WTC11 (cell line): ENCODE measurements at regions not wholly inside any gene's neighbourhood (a gene's known extent, or its start where the extent isn't known, plus 50 kb on each side); places are given as distances from the start of the nearest gene placed in this dataset.

ENCODE experiments used
- ATAC-seq: fragments of 200-7000 bp; cut with Tn5 transposase; 2 replicates; pipeline ENCODE4 v1.10.0; 2021; ENCODE audit warnings: mild to moderate bottlenecking, moderate library complexity
- CTCF ChIA-PET: fragments of 300-600 bp; sonication (Branson Sonifier 250); formaldehyde crosslinking; loops from one replicate; lab custom pipeline; 2021; ENCODE audit warnings: antibody characterized with exemption; lab: Charles Lee
- POLR2A ChIA-PET: fragments of 350-600 bp; sonication (Branson Sonifier 250); formaldehyde crosslinking; loops from one replicate; lab custom pipeline; 2021; ENCODE audit warnings: antibody characterized with exemption; lab: Charles Lee
- DNase-seq: peaks from one replicate; pipeline ENCODE4 v3.0.0; 2021; ENCODE audit warnings: low spot score
- H3K27ac Mint-ChIP-seq: 2 replicates; pipeline ENCODE4 v1.8.0; 2021; ENCODE audit warnings: mixed read lengths
- H3K27me3 Mint-ChIP-seq: 2 replicates; pipeline ENCODE4 v1.8.0; 2021; ENCODE audit warnings: low read depth, mild to moderate bottlenecking, moderate library complexity, mixed read lengths
- H3K36me3 Mint-ChIP-seq: 2 replicates; pipeline ENCODE4 v1.8.0; 2021; ENCODE audit warnings: mixed read lengths
- H3K4me1 Mint-ChIP-seq: 2 replicates; pipeline ENCODE4 v1.8.0; 2022; ENCODE audit warnings: mixed read lengths
- H3K4me3 Mint-ChIP-seq: 2 replicates; pipeline ENCODE4 v1.8.0; 2021; ENCODE audit warnings: mild to moderate bottlenecking, moderate library complexity, mixed read lengths
- H3K9me3 Mint-ChIP-seq: 2 replicates; pipeline ENCODE4 v1.8.0; 2021; ENCODE audit warnings: mixed read lengths
- ATF1 ChIP-seq: sonication (generic); formaldehyde crosslinking; IDR thresholded peaks from 2 replicates; pipeline ENCODE4 v1.8.1; 2023; ENCODE audit warnings: mild to moderate bottlenecking, moderate library complexity, missing genetic modification reagents
- CREM ChIP-seq: sonication (generic); formaldehyde crosslinking; IDR thresholded peaks from 2 replicates; pipeline ENCODE4 v1.8.1; 2022; ENCODE audit warnings: mild to moderate bottlenecking, missing genetic modification reagents, moderate library complexity
- FOXK1 ChIP-seq: sonication (generic); formaldehyde crosslinking; IDR thresholded peaks from 2 replicates; pipeline ENCODE4 v1.8.0; 2022; ENCODE audit warnings: mild to moderate bottlenecking, moderate library complexity, missing genetic modification reagents
- GTF2I ChIP-seq: fragments of 250-450 bp; sonication (Bioruptor Pico); conservative IDR thresholded peaks from 2 replicates; pipeline ENCODE4 v1.4.0; 2021; ENCODE audit warnings: mild to moderate bottlenecking
- MXD4 ChIP-seq: fragments of 250-450 bp; sonication (Bioruptor Pico); IDR thresholded peaks from 2 replicates; pipeline ENCODE4 v1.8.0; 2021; ENCODE audit warnings: mild to moderate bottlenecking, moderate library complexity, borderline replicate concordance
- NFYB ChIP-seq: sonication (generic); formaldehyde crosslinking; conservative IDR thresholded peaks from 2 replicates; pipeline ENCODE4 v1.8.0; 2022; ENCODE audit warnings: low read depth, missing genetic modification reagents
- PREB ChIP-seq: sonication (generic); formaldehyde crosslinking; IDR thresholded peaks from 2 replicates; pipeline ENCODE4 v1.8.1; 2022; ENCODE audit warnings: mild to moderate bottlenecking, missing genetic modification reagents, moderate library complexity, borderline replicate concordance
- TCF7 ChIP-seq: sonication (generic); formaldehyde crosslinking; IDR thresholded peaks from 2 replicates; pipeline ENCODE4 v1.8.0; 2022; ENCODE audit warnings: mild to moderate bottlenecking, low read depth, missing genetic modification reagents, moderate library complexity
- ZBTB21 ChIP-seq: sonication (generic); formaldehyde crosslinking; IDR thresholded peaks from 2 replicates; pipeline ENCODE4 v1.8.1; 2023; ENCODE audit warnings: mild to moderate bottlenecking, missing genetic modification reagents, borderline replicate concordance
- ZNF219 ChIP-seq: sonication (generic); formaldehyde crosslinking; IDR thresholded peaks from 2 replicates; pipeline ENCODE4 v1.8.0; 2023; ENCODE audit warnings: missing genetic modification reagents, mild to moderate bottlenecking, borderline replicate concordance
- ZNF263 ChIP-seq: sonication (generic); formaldehyde crosslinking; IDR thresholded peaks from 2 replicates; pipeline ENCODE4 v1.8.1; 2022; ENCODE audit warnings: low read depth, mild to moderate bottlenecking, moderate library complexity, missing genetic modification reagents
- ZNF281 ChIP-seq: sonication (generic); formaldehyde crosslinking; IDR thresholded peaks from 2 replicates; pipeline ENCODE4 v1.8.0; 2023; ENCODE audit warnings: mild to moderate bottlenecking, missing genetic modification reagents
- ZNF416 ChIP-seq: fragments of 250-450 bp; sonication (Bioruptor Pico); IDR thresholded peaks from 2 replicates; pipeline ENCODE4 v1.9.0; 2021; ENCODE audit warnings: mild to moderate bottlenecking, inconsistent platforms
- ZNF671 ChIP-seq: fragments of 250-450 bp; sonication (Bioruptor Pico); IDR thresholded peaks from 2 replicates; pipeline ENCODE4 v1.8.0; 2021; ENCODE audit warnings: mild to moderate bottlenecking
- ZSCAN18 ChIP-seq: fragments of 250-450 bp; sonication (Bioruptor Pico); IDR thresholded peaks from 2 replicates; pipeline ENCODE4 v2.1.2; 2022; ENCODE audit warnings: mild to moderate bottlenecking, moderate library complexity
- TF ChIP-seq, protein P1 (sequence below): sonication (generic); formaldehyde crosslinking; IDR thresholded peaks from 2 replicates; pipeline ENCODE4 v1.8.1; 2022; ENCODE audit warnings: low read depth, mild to moderate bottlenecking, moderate library complexity, missing genetic modification reagents, borderline replicate concordance
- TF ChIP-seq, protein P2 (sequence below): fragments of 250-450 bp; sonication (Bioruptor Pico); conservative IDR thresholded peaks from 2 replicates; pipeline ENCODE4 v1.9.0; 2021; ENCODE audit warnings: mild to moderate bottlenecking
- TF ChIP-seq, protein P3 (sequence below): sonication (generic); formaldehyde crosslinking; IDR thresholded peaks from 2 replicates; pipeline ENCODE4 v1.8.0; 2023; ENCODE audit warnings: missing genetic modification reagents
- TF ChIP-seq, protein P4 (sequence below): fragments of 200-600 bp; IDR thresholded peaks from 2 replicates; pipeline ENCODE4 v1.8.0; 2022; ENCODE audit warnings: antibody characterized with exemption
- TF ChIP-seq, protein P5 (sequence below): sonication (generic); formaldehyde crosslinking; IDR thresholded peaks from 2 replicates; pipeline ENCODE4 v1.8.1; 2023; ENCODE audit warnings: mild to moderate bottlenecking, missing genetic modification reagents

DNA sequence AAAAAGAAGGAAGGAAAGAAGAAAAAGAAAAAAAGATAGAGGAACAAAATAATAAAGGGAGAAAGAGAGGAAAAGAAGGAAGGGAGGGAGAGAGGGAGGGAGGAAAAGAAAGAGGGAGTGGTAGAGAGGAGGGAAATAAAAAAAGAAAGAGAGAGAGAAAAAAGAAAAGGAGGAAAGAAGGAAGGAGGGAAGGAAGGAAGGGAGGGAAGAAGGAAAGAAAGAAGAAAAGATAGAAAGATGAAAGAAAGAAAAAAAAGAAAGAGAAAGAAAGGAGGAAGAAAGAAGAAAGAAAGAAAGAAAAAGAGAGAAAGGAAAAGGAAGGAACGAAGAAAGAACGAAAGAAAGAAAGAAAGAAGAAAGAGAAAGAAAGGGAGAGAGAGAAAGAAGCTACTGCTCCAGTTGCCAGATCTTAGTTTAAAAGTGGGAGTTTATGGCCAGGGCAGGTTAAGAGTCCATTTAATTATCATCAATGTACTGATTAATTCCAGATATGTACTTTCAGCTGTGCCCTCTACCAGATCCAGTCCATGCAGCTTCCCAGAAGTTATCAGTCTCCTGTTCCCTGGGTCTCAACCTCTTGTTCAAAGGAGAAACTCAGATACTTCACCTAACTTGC, 1378.5 kb upstream of the NUDT12 start:
- DNase-seq (no peak), ATAC-seq (no peak)
- POLR2A ChIA-PET = no interaction called here
- Mint-ChIP-seq H3K27ac (no peak overlapping the region), H3K4me3 (no peak overlapping the region), H3K36me3 (no peaks in the 10 kb centered on the region), H3K4me1 (no peaks in the 10 kb centered on the region), H3K9me3 (no peaks in the 10 kb centered on the region), H3K27me3 (no peaks in the 10 kb centered on the region)
- CTCF ChIA-PET = no interaction called here
- TF ChIP-seq, protein P1, sequence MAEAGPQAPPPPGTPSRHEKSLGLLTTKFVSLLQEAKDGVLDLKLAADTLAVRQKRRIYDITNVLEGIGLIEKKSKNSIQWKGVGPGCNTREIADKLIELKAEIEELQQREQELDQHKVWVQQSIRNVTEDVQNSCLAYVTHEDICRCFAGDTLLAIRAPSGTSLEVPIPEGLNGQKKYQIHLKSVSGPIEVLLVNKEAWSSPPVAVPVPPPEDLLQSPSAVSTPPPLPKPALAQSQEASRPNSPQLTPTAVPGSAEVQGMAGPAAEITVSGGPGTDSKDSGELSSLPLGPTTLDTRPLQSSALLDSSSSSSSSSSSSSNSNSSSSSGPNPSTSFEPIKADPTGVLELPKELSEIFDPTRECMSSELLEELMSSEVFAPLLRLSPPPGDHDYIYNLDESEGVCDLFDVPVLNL (CRISPR knock-in tag) = no peak
- TF ChIP-seq TCF7 (CRISPR knock-in tag) = no peak
- no peak for TF ChIP-seq ZBTB21 (CRISPR knock-in tag)
- TF ChIP-seq, protein P2, sequence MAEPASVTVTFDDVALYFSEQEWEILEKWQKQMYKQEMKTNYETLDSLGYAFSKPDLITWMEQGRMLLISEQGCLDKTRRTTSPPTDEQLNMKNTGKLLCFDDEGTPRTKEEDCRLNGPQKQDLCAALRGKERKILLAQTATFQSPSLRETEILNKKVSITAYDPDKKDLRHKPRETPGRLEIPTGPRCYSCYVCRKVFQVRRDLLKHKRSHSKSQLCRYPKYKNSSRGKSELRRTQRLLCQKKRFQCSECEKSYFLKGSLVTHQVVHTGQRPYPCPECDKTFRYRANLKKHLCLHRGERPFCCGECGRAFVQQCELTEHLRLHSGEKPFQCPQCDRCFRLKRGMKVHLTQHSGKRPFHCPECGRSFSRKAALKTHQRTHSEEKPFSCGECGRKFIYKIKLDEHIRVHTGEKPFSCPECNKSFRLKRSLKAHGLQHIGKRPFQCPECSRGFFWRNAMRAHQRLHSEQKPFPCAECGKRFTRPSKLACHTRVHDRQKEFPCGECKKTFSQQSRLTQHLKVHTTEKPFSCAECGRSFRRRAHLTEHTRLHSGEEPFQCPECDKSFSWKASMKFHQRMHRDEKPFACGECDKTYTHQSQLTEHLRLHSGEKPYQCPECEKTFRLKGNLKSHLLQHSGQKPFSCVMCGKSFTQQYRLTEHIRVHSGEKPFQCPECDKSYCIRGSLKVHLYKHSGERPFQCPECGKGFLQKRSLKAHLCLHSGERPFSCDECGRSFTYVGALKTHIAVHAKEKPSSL (CRISPR knock-in tag) = no peak
- TF ChIP-seq, protein P3, sequence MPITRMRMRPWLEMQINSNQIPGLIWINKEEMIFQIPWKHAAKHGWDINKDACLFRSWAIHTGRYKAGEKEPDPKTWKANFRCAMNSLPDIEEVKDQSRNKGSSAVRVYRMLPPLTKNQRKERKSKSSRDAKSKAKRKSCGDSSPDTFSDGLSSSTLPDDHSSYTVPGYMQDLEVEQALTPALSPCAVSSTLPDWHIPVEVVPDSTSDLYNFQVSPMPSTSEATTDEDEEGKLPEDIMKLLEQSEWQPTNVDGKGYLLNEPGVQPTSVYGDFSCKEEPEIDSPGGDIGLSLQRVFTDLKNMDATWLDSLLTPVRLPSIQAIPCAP (CRISPR knock-in tag) = no peak
- TF ChIP-seq ZSCAN18 (CRISPR knock-in tag) = no peak
- TF ChIP-seq ZNF263 (CRISPR knock-in tag) = no peak
- no peak for TF ChIP-seq CREM
- no peak for TF ChIP-seq ZNF219 (CRISPR knock-in tag)
- TF ChIP-seq NFYB (CRISPR knock-in tag) = no peak

GRCh38 chr5:104937598-104937997, 1375.0 kb upstream of the NUDT12 start:
- Mint-ChIP-seq H3K4me3 (no peak overlapping the region), H3K4me1 (no peaks in the 10 kb centered on the region), H3K36me3 (no peaks in the 10 kb centered on the region), H3K9me3 (no peaks in the 10 kb centered on the region), H3K27ac (no peak overlapping the region), H3K27me3 (no peaks in the 10 kb centered on the region)
- ATAC-seq (no peak), DNase-seq (no peak)
- POLR2A ChIA-PET = no interaction called here
- CTCF ChIA-PET = no interaction called here
- TF ChIP-seq ATF1 (CRISPR knock-in tag) (no peak), GTF2I (no peak), ZNF281 (no peak), PREB (no peak), ZNF416 (CRISPR knock-in tag) (no peak), FOXK1 (no peak), MXD4 (no peak), ZNF671 (no peak), ZBTB21 (CRISPR knock-in tag) (no peak)
- TF ChIP-seq, protein P4, sequence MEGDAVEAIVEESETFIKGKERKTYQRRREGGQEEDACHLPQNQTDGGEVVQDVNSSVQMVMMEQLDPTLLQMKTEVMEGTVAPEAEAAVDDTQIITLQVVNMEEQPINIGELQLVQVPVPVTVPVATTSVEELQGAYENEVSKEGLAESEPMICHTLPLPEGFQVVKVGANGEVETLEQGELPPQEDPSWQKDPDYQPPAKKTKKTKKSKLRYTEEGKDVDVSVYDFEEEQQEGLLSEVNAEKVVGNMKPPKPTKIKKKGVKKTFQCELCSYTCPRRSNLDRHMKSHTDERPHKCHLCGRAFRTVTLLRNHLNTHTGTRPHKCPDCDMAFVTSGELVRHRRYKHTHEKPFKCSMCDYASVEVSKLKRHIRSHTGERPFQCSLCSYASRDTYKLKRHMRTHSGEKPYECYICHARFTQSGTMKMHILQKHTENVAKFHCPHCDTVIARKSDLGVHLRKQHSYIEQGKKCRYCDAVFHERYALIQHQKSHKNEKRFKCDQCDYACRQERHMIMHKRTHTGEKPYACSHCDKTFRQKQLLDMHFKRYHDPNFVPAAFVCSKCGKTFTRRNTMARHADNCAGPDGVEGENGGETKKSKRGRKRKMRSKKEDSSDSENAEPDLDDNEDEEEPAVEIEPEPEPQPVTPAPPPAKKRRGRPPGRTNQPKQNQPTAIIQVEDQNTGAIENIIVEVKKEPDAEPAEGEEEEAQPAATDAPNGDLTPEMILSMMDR = no peak
- TF ChIP-seq, protein P5, sequence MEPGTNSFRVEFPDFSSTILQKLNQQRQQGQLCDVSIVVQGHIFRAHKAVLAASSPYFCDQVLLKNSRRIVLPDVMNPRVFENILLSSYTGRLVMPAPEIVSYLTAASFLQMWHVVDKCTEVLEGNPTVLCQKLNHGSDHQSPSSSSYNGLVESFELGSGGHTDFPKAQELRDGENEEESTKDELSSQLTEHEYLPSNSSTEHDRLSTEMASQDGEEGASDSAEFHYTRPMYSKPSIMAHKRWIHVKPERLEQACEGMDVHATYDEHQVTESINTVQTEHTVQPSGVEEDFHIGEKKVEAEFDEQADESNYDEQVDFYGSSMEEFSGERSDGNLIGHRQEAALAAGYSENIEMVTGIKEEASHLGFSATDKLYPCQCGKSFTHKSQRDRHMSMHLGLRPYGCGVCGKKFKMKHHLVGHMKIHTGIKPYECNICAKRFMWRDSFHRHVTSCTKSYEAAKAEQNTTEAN = no peak
